ENCODE measurements at regions not wholly inside any gene's neighbourhood (a gene's known extent, or its start where the extent isn't known, plus 50 kb on each side); places are given as distances from the start of the nearest gene placed in this dataset.

DNA sequence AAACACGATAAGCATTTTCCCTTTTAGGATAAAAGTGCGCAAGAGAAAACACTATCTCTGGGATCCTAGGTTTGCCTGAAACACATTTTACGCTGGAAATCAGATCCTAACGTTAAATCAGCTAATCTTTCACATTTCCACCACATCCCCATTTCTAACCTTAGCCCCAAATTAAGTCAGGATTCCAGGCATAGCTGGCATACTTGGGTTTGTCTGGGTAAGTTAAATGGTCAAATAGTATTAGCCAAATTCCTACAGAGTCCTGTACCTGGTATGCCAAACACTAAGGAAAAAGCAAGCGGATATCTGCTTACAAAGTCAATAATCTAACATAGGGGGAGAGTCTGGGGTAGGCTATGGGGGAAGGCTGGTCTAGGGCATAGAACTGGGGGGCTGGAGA lies 557.4 kb upstream of the ZFHX3 start:
- Histone ChIP-seq H3K4me1 (no peaks in the 10 kb centered on the region), H3K9me3 (no peaks in the 10 kb centered on the region), H3K36me3 (no peaks in the 10 kb centered on the region), H3K4me3 (no peak overlapping the region), H3K27ac (no peak overlapping the region), H3K27me3 (no peaks in the 10 kb centered on the region)
- no peak for DNase-seq (ENCODE audit: low spot score)
- no peak for TF ChIP-seq CTCF (IDR thresholded peaks at IDR 0.05)

DNA sequence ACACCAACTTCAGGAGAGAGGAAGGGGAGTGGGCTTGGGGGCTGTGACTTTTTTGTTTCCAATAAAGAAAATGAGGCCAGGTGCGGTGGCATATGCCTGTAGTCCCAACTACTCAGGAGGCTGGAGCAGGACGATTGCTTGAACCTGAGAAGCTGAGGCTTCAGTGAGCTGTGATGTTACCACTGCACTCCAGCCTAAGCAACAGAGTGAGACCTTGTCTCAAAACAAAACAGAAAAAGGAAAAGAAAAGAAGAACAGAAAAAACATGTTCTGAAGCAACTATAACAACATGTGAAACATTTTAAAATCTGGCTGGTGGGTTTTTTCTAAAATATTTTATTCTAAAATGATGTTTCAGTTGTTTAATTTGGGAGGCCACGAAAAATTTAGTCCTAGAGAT lies 554.0 kb upstream of the ZFHX3 start:
- Histone ChIP-seq H3K27ac (no peak overlapping the region), H3K4me1 (no peaks in the 10 kb centered on the region), H3K36me3 (no peaks in the 10 kb centered on the region), H3K9me3 (no peaks in the 10 kb centered on the region), H3K27me3 (no peaks in the 10 kb centered on the region), H3K4me3 (no peak overlapping the region)
- no peak for DNase-seq (ENCODE audit: low spot score)
- no peak for TF ChIP-seq CTCF (IDR thresholded peaks at IDR 0.05)

DNA sequence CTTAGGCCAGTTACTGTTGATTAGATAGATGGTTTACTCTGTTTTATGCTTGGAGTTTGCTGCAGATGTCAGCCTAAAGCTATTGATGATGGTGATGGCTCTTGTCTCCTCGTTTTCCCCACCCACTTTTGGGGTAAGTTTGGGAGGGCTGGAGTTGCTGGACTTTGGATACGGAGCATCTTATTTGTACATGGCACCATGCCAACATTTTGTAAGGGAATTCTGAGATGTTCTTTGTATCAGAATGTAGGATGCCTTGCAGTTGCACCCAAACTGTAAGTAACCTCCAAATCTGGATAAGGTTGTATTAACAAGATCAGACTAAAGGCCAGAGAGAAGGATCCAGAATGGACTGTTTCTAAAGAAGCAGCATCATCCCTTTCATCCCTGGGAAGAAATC lies 551.9 kb upstream of the ZFHX3 start:
- H3K4me3 ChIP-seq, result no peak overlapping the region
- H3K4me1 ChIP-seq, result no peaks in the 10 kb centered on the region
- no peaks in the 10 kb centered on the region for H3K36me3 ChIP-seq
- no peaks in the 10 kb centered on the region for H3K9me3 ChIP-seq
- no peak for DNase-seq (ENCODE audit: low spot score)
- no peak overlapping the region for H3K27ac ChIP-seq
- no peak for TF ChIP-seq CTCF (IDR thresholded peaks at IDR 0.05)
- H3K27me3 ChIP-seq, result no peaks in the 10 kb centered on the region

- no peaks in the 10 kb centered on the region for H3K9me3 ChIP-seq
- H3K4me3 ChIP-seq, result no peak overlapping the region
- no peaks in the 10 kb centered on the region for H3K36me3 ChIP-seq
- H3K4me1 ChIP-seq, result no peaks in the 10 kb centered on the region
- H3K27ac ChIP-seq, result no peak overlapping the region
- no peaks in the 10 kb centered on the region for H3K27me3 ChIP-seq
- DNase-seq (ENCODE audit: low spot score), result no peak
- TF ChIP-seq CTCF (IDR thresholded peaks at IDR 0.05), result no peak
Measured at GRCh38 chr16:73599351-73599750, 551.4 kb upstream of the ZFHX3 start.

DNA sequence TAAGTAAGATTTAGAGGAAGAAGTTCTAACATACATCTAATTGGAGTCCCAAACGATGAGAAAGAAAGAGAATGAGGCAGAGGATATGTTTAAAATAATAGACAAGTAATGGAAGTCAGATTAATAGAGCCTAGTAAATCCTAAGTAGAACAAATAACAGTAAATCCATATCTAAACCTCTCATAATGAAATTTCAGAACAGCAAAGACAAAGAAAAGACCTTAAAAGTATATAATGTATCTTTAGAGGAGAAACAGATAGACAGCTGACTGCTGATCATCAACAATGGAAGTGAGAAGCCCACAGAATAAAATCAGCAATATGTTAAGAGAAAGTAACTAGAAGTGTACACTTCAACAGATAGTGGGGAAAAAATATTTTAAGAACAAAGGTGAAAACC lies 536.2 kb upstream of the ZFHX3 start:
- H3K4me3 ChIP-seq, result no peak overlapping the region
- H3K36me3 ChIP-seq, result no peaks in the 10 kb centered on the region
- no peaks in the 10 kb centered on the region for H3K4me1 ChIP-seq
- no peak overlapping the region for H3K27ac ChIP-seq
- H3K27me3 ChIP-seq, result no peaks in the 10 kb centered on the region
- TF ChIP-seq CTCF (IDR thresholded peaks at IDR 0.05), result no peak
- DNase-seq (ENCODE audit: low spot score), result no peak
- H3K9me3 ChIP-seq, result peaks cover 0 to 15% of the 10 kb centered on the region in 2 donors

DNA sequence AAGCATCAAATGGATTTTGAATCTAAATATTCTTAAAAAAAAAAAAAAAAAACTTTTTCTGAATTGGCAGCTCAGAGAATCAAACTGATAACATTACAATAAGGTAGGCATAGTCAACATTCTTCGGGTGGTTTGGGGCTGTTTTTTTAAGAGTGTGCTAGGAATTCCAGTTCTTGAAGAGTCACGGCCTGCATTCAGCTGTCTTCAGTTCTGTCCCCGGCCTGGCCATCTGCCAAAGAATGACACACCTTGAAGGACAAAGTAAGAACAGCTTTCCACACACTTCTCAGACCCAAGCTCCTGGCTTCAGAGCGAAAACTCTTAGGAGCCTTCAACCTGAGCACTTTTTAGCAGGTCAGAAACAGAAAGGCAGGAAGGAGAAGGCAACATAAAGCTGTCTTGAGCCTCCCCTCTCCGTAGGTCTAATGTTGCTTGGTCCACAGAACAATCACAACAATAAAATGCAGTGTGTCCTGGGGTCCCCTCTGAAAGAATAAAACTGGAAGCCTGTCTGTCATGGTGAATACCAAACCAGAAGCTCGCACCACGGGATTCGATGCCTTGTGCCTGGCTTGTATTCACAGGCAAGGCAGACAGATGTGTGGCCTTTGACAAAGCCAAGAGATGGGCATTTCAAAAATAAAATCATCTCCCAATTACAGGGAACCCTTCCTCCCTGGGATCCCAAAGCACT lies 524.4 kb upstream of the ZFHX3 start:
- peak; percentile 64 for DNase-seq (ENCODE audit: low spot score)
- Histone ChIP-seq H3K27ac (no peak overlapping the region), H3K36me3 (no peaks in the 10 kb centered on the region), H3K4me1 (no peaks in the 10 kb centered on the region), H3K4me3 (no peak overlapping the region), H3K27me3 (no peaks in the 10 kb centered on the region), H3K9me3 (no peaks in the 10 kb centered on the region)
- TF ChIP-seq CTCF (IDR thresholded peaks at IDR 0.05), result no peak
